ENCODE measurements at regions not wholly inside any gene's neighbourhood (a gene's known extent, or its start where the extent isn't known, plus 50 kb on each side); places are given as distances from the start of the nearest gene placed in this dataset.
"Not testable (repeated sequence)": the region's sequence is repeated elsewhere in the genome, so short reads cannot be mapped to it uniquely, and the experiment has no call there.

GRCh38 chr2:17057109-17058017, 391.7 kb upstream of the CYRIA start:
- DNase-seq: no peak

- no peak for DNase-seq
Measured at GRCh38 chr2:17056236-17056635, 390.6 kb upstream of the CYRIA start.

- no peak for DNase-seq
Measured at GRCh38 chr2:17052001-17052400, 386.4 kb upstream of the CYRIA start.

- peak; percentile 68 for DNase-seq
Measured at GRCh38 chr2:17051538-17051937, 385.9 kb upstream of the CYRIA start.

DNA sequence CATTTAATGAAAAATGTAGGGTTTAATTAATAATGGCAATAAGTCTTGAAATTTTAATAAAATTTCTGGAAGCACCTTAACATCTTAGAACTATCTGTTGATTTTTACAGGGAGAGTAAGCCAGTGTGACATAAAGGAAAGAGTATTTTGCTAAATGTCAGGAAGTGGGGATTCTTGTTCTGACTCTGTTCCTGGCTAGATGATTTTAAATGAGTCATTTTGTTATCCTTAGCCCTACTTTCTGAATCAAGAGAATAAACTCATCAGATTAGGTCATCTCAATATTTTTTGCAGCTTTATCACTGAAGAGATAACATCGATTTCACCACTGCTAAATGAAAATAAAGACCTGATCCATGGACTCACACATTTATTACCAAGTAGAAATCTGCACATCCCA, 377.5 kb upstream of the CYRIA start:
- no peak for DNase-seq

GRCh38 chr2:17036361-17036760, 370.7 kb upstream of the CYRIA start:
- no peak for DNase-seq

DNA sequence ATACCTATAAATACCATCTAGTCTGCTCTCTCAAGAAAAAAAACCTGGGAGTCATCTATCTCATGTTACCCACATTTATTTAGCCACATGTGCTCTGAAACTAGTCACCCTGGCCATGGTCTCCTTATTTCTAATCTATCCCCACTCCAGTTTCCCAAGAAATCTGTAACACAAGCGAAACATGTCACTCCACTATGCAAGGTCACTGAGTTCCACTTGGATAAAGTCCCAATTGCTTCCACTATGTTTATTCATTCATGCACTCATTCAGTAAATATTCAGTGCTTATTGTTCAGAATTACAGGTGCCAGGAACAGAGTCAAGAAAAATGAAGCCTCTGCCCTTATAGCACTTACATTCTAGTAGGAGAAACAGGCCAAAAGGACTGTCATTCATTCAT, 369.4 kb upstream of the CYRIA start:
- no peak for DNase-seq

- DNase-seq: no peak
Measured at GRCh38 chr2:17030047-17030446, 364.4 kb upstream of the CYRIA start.

GRCh38 chr2:17012297-17012696, 346.7 kb upstream of the CYRIA start:
- no peak for DNase-seq

GRCh38 chr2:17010104-17010503, 344.5 kb upstream of the CYRIA start:
- DNase-seq: no peak

GRCh38 chr2:17000184-17000482, 334.5 kb upstream of the CYRIA start:
- peak; percentile 7 for DNase-seq

GRCh38 chr2:16999347-17000183, 333.9 kb upstream of the CYRIA start:
- no peak for DNase-seq

DNA sequence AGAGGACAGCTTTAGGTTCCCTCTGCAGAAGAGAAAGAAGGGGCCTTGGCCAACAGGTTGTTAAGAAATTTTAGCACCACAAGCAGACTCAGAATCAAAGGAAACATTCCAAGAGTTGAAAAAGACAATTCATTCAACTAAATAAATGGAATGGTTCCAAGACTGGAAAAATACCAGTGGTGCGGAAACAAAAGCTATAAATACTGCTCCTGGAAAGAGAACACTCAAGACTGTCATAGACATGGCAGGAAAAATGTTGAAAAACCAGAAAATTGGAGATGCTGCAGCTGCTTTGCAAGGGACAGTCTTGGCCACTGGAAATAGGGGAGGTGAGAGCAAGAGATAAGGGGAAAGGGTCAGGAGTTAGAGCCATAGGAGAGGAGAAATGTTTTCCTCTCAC, 312.7 kb upstream of the CYRIA start:
- DNase-seq: no peak

- DNase-seq: no peak
Measured at GRCh38 chr2:16974688-16975087, 309.1 kb upstream of the CYRIA start.

- no peak for DNase-seq
Measured at GRCh38 chr2:16973586-16974286, 308.1 kb upstream of the CYRIA start.

GRCh38 chr2:16972276-16972675, 306.6 kb upstream of the CYRIA start:
- DNase-seq: no peak

- no peak for DNase-seq
Measured at GRCh38 chr2:16971722-16972234, 306.1 kb upstream of the CYRIA start.

DNA sequence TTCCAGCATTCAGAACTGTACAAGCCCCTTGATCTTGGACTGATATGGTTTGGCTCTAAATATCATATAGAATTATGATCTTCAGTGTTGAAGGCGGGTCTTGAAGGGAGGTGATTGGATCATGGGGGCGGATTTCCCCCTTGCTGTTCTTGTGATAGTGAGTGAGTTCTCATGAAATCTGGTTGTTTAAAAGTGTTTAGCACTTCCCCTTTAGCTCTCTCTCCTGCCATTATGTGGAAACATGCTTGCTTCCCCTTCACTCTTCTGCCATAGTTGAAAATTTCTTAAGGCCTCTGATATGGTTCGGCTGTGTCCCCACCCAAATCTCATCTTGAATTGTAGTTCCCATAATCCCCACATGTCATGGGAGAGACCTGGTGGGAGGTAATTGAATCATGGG, 305.3 kb upstream of the CYRIA start:
- not testable (repeated sequence) for DNase-seq

- DNase-seq: no peak
Measured at GRCh38 chr2:16962505-16962904, 296.9 kb upstream of the CYRIA start.

DNA sequence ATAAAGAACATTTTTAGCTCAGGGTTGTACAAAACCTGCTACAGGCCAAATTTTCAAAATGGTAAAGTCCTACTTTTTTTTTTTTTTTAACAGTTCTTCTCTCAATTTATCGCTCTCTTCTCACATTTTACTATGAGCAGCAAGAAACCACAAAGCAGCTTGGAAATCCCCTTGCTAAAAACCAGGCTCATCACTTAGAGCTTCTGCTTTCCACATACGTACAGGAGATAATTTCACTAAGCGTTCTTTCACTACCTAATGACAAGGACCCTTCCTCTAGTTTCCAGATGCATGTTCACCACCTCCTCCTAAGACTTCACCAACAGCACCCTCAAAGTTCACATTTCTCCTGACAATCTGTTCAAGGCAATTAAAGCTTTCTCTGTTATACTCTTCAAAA, 294.9 kb upstream of the CYRIA start:
- no peak for DNase-seq

DNA sequence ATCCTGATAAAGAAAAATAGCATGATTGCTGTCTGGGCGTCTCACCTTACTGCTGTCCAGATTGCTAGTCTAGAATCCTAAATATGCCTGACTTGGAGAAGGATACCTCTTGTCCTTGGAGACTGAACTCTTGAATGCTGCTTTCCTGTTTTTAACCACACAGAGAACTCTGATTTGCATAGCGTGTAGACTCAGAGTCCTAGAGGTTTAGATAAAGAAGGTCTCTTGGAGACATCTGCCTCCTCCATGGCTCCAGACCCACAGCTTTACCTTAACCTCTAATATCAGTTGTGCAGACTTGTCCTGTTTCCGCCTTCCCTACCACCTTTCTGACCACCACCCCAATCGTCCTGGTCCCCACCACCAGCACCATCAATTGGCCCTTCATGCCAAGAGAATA, 292.6 kb upstream of the CYRIA start:
- no peak for DNase-seq

- no peak for DNase-seq
Measured at GRCh38 chr2:16952805-16953204, 287.2 kb upstream of the CYRIA start.

GRCh38 chr2:16952368-16952767, 286.7 kb upstream of the CYRIA start:
- DNase-seq: no peak
